Ovary (tissue), 7 donors: ENCODE measurements at regions not wholly inside any gene's neighbourhood (a gene's known extent, or its start where the extent isn't known, plus 50 kb on each side); places are given as distances from the start of the nearest gene placed in this dataset.

Experiments used
- DNase-seq, 5 donors: peaks; one replicate each; pipeline ENCODE4 v3.0.0-alpha.2; 2019 to 2020
- H3K27ac ChIP-seq, 2 donors: fragments of 200-600 bp; one replicate each; pipeline versions ENCODE4 v1.5.1 to v1.8.0; 2019 to 2022
- H3K27me3 ChIP-seq: fragments of 200-600 bp; one replicate; pipeline ENCODE4 v1.8.0; 2022
- H3K36me3 ChIP-seq: fragments of 200-600 bp; sonication (generic); one replicate; pipeline ENCODE4 v1.5.1; 2019
- H3K4me1 ChIP-seq: one replicate; pipeline ENCODE4 v1.8.1; 2013; ENCODE audit warnings: mild to moderate bottlenecking, moderate library complexity; ENCODE audit not compliant: insufficient read depth
- H3K4me3 ChIP-seq: fragments of 200-600 bp; sonication (generic); one replicate; pipeline ENCODE4 v1.5.1; 2017
- H3K9me3 ChIP-seq, 2 donors: fragments of 200-600 bp in 1 of 2; sonication (generic) in 1 of 2; one replicate each; pipeline versions ENCODE4 v1.5.1 to v1.8.1; 2013 to 2019; ENCODE audit warnings: mild to moderate bottlenecking in 1 of 2, moderate library complexity in 1 of 2
- EP300 ChIP-seq: sonication (generic); formaldehyde crosslinking; IDR thresholded peaks from one replicate; pipeline ENCODE4 v1.6.1; 2017; ENCODE audit warnings: antibody characterized with exemption
- POLR2A ChIP-seq: fragments of 450-650 bp; IDR thresholded peaks from one replicate; pipeline ENCODE4 v1.6.1; 2017; ENCODE audit warnings: antibody characterized with exemption, mild to moderate bottlenecking, moderate library complexity
- WGBS, 3 donors: extraction: QIAGEN DNeasy Blood & Tissue Kit in 1 of 3; methylation state at CpG; one replicate each; pipeline versions ENCODE4 v1.1.5 to v1.1.7; 2013 to 2017; 5-methylcytosine and 5-hydroxymethylcytosine counted together
- intact Hi-C, 4 donors: fragments of 100-400 bp; cut with DNase I; formaldehyde crosslinking; loops; one replicate each; pipeline versions ENCODE4 v1.11.0 to v1.15.1; 2022 to 2023
- TF ChIP-seq, protein P1 (sequence below), 3 donors: fragments of 450-650 bp in 2 of 3; fragments of 200-600 bp in 1 of 3; IDR thresholded peaks; one replicate each; pipeline versions ENCODE4 v1.5.1 to v1.8.0; 2016 to 2022; ENCODE audit warnings: antibody characterized with exemption in 3 of 3, mild to moderate bottlenecking in 1 of 3
- donor health status: DM: no; HTN: no; CAD: no; lungs with moderate emphysema.
- donor health status: DM: no; HTN: no; CAD: no.
- donor health status: Bipolar disorder and iron deficiency.
- donor health status: DM: no; HTN: no; CAD: no.
- donor health status: DM: yes; HTN: yes; CAD: no.

GRCh38 chr12:85422762-85423161 lies 142.7 kb downstream of the ALX1 start:
- TF ChIP-seq POLR2A (no peak), EP300 (no peak)
- TF ChIP-seq, protein P1, sequence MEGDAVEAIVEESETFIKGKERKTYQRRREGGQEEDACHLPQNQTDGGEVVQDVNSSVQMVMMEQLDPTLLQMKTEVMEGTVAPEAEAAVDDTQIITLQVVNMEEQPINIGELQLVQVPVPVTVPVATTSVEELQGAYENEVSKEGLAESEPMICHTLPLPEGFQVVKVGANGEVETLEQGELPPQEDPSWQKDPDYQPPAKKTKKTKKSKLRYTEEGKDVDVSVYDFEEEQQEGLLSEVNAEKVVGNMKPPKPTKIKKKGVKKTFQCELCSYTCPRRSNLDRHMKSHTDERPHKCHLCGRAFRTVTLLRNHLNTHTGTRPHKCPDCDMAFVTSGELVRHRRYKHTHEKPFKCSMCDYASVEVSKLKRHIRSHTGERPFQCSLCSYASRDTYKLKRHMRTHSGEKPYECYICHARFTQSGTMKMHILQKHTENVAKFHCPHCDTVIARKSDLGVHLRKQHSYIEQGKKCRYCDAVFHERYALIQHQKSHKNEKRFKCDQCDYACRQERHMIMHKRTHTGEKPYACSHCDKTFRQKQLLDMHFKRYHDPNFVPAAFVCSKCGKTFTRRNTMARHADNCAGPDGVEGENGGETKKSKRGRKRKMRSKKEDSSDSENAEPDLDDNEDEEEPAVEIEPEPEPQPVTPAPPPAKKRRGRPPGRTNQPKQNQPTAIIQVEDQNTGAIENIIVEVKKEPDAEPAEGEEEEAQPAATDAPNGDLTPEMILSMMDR (IDR thresholded peaks at IDR 0.05) = no peak
- intact Hi-C loops = no loop called here
- H3K27ac ChIP-seq = no peak overlapping the region
- no peaks in the 10 kb centered on the region for H3K4me1 ChIP-seq
- no peak for DNase-seq
- H3K9me3 ChIP-seq = no peaks in the 10 kb centered on the region
- H3K4me3 ChIP-seq = no peak overlapping the region
- H3K27me3 ChIP-seq = no peaks in the 10 kb centered on the region
- H3K36me3 ChIP-seq = no peaks in the 10 kb centered on the region
- WGBS, 3 donors = 34 to 44% (median 41%) methylated on average over 3 of the region's 3 CpGs

GRCh38 chr12:85423947-85424346 lies 143.9 kb downstream of the ALX1 start:
- WGBS, 3 donors = 75 to 85% (median 83%) methylated on average over 3 of the region's 3 CpGs
- TF ChIP-seq POLR2A = no peak
- TF ChIP-seq, protein P1 (IDR thresholded peaks at IDR 0.05) = no peak
- TF ChIP-seq EP300 = no peak
- Histone ChIP-seq H3K36me3 (no peaks in the 10 kb centered on the region), H3K27me3 (no peaks in the 10 kb centered on the region), H3K4me1 (no peaks in the 10 kb centered on the region), H3K9me3 (no peaks in the 10 kb centered on the region), H3K4me3 (no peak overlapping the region), H3K27ac (no peak overlapping the region)
- intact Hi-C loops = no loop called here
- no peak for DNase-seq

DNA sequence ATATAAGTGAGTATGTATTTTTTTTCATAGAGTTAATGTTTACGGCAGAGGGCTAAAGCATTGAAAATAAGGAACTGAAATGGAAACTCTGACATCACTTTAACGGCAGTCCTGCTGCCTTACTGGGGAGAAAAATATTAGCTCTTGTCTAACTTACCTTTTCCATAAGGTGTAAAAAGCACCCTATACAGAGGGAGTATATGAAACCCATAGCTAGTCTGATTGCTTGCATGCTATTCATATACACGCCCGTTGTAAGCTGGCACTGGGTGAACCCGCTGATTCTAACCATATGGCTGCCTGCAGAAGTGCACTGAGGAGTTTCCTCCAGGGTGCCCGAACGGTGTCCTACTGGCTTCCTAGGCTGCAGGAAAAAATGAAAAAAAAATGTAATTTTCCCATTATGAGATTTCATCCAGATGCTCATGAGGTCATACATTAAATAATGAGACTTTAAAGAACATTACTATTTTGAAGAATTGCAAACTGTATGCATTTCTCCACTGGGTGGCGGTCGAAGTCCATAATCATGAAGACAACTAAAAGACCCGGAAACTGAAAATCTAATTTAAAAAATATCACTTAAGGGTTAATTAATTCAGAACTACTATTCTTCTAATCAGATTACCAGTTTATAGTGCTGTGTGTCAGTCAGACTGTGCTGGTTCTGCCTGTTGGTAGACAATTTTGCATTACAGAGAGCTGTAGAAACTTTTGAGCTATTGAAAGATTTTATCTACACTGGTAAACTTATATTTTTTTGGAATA lies 144.7 kb downstream of the ALX1 start:
- Histone ChIP-seq H3K36me3 (no peaks in the 10 kb centered on the region), H3K9me3 (no peaks in the 10 kb centered on the region), H3K27ac (no peak overlapping the region), H3K4me3 (no peak overlapping the region), H3K4me1 (no peaks in the 10 kb centered on the region), H3K27me3 (no peaks in the 10 kb centered on the region)
- no peak for DNase-seq
- WGBS, 3 donors = 66 to 71% (median 66%) methylated on average over 10 of the region's 10 CpGs
- TF ChIP-seq, protein P1 (IDR thresholded peaks at IDR 0.05) = no peak
- TF ChIP-seq EP300 = no peak
- no peak for TF ChIP-seq POLR2A
- intact Hi-C loops = no loop called here

GRCh38 chr12:85425349-85425612 lies 145.3 kb downstream of the ALX1 start:
- intact Hi-C loops = no loop called here
- TF ChIP-seq POLR2A (no peak), EP300 (no peak)
- TF ChIP-seq, protein P1 (IDR thresholded peaks at IDR 0.05) = no peak
- Histone ChIP-seq H3K27ac (no peak overlapping the region), H3K4me1 (no peaks in the 10 kb centered on the region), H3K36me3 (no peaks in the 10 kb centered on the region), H3K4me3 (no peak overlapping the region), H3K27me3 (no peaks in the 10 kb centered on the region), H3K9me3 (no peaks in the 10 kb centered on the region)
- WGBS, 3 donors = 13 to 27% (median 18%) methylated on average over 1 of the region's 1 CpG
- no peak for DNase-seq
